ELF-1 (cell line): ENCODE measurements at regions not wholly inside any gene's neighbourhood (a gene's known extent, or its start where the extent isn't known, plus 50 kb on each side); places are given as distances from the start of the nearest gene placed in this dataset.

Source experiments
- DNase-seq: peaks from one replicate; pipeline ENCODE4 v3.0.0-alpha.2; 2016; ENCODE audit warnings: low read depth, low spot score

DNA sequence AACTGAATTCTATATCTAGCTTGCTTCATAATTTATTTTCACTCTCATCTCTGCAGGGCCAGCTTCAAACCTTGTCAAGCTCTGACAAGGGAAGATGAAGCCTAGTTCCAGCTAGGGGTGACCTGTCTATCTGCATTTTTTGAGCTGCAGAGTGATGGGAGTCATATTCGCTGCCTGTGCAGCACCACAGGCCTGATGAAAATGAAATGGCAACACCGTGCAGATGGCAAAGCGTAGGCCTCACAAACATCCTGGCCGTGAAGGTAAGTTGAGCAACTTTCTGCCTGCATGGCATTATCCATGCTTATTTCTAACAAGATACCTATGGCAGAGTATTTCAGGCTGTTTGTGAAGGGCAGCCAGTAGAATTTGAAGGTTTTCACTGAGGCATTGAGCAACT, 86.4 kb upstream of the C1QTNF9B start:
- no peak for DNase-seq

DNA sequence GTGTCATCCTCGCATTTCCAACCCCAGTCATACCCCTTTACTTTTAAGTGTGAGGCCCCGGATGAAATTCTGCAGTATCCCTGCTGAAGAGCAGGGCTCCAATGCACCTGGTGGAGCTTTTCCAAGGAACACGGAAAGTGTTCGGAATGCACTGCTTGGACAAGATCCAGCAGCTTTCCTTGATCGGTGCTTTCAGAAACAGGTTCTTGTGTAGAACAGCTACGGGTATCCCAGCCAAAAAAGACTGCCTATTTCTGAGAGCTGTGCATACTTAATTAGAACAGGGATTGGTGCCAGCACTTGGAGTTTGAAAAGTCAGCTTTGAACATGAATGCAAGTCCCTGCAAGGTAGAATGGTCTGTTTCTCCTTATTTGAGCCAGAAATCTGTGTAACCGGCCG, 87.2 kb upstream of the C1QTNF9B start:
- no peak for DNase-seq

DNA sequence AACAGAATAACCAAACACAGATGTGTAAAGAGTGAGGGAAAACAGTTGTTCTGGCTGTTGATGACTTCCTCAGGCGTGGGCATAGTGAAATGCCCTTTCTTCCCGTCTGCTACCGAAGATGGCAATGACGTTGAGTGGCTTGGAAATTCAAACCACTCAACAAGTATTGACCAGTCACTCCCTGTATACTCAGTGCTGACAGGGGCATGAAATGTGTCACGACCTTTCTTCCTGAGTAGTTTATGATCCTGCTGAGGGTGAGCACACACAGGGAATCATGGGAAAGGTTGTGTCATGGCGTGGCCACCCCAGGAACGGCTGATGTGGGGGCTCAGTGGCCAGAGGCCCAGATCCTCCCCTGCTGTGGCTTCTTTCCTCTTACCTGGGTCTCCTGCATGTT, 87.8 kb upstream of the C1QTNF9B start:
- no peak for DNase-seq

GRCh38 chr13:23985839-23986238, 88.5 kb upstream of the C1QTNF9B start:
- DNase-seq, result no peak

GRCh38 chr13:23986619-23987018, 89.3 kb upstream of the C1QTNF9B start:
- DNase-seq, result no peak

- no peak for DNase-seq
These were observed 90.1 kb upstream of the C1QTNF9B start for GRCh38 chr13:23987331-23987894.

DNA sequence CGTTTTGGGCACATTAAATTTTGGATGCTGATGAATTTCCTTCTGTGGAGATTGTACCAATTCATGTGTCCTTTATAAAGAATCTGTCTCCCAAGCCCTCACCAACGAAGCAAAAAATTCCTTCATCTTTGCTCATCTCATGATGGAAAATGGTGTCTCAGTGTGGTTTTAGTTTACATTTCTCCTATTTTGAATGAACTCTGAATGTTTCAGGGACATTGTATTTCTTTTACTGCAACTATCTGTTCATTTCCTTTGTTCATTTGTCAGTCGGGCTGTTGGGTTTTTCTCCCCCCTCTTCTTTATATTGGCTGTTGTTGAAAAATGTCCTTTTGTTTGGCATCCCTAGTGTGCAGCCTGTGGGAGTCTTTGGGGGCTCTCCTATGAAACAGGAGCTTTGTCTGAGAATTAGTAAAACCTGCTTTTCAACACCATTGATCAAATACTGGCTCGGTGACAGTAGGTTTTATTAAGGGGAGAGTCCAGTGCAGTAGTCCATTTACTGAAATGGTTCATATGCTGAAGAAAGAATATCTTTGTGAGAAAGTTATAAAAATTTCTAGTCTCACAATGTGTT, 91.3 kb upstream of the C1QTNF9B start:
- no peak for DNase-seq

DNA sequence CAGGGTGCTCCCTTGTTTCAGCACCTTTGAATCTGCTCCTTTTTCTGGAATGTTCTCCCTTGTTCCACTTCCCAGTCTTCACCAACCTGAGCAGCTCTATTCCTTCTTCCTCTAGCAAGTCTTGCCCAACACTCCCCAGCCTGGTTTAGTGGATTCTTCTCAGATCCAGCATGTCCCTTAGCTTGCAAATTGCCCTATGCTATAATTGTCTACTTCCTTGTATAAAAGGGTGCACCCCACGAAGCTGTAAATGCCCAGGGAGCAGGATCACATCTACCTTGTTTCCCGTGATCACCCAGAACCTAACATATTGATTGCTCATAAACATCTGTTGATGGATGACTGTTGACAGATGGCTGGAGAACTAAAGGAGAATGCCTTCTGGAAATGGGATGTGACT, 93.2 kb upstream of the C1QTNF9B start:
- DNase-seq, result no peak

DNA sequence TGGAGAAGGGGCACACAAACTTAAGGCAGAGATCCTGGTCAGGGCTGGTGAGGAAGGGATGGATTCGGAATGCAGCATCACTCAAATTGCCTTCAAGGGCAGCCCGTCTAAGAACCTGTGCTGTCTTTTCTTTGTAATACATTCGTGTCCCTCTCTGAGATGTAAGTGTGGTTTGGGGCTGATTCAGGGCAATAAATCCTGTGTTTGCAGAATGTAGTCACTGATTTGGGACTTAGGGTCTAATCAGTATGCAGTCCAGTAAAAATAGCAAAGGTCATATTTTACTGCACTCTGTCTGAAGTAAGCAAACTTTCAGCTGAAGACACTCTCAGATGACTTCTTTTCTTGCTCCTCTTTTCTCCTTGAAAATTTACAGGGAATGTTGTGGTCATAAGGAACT, 93.8 kb upstream of the C1QTNF9B start:
- no peak for DNase-seq

DNA sequence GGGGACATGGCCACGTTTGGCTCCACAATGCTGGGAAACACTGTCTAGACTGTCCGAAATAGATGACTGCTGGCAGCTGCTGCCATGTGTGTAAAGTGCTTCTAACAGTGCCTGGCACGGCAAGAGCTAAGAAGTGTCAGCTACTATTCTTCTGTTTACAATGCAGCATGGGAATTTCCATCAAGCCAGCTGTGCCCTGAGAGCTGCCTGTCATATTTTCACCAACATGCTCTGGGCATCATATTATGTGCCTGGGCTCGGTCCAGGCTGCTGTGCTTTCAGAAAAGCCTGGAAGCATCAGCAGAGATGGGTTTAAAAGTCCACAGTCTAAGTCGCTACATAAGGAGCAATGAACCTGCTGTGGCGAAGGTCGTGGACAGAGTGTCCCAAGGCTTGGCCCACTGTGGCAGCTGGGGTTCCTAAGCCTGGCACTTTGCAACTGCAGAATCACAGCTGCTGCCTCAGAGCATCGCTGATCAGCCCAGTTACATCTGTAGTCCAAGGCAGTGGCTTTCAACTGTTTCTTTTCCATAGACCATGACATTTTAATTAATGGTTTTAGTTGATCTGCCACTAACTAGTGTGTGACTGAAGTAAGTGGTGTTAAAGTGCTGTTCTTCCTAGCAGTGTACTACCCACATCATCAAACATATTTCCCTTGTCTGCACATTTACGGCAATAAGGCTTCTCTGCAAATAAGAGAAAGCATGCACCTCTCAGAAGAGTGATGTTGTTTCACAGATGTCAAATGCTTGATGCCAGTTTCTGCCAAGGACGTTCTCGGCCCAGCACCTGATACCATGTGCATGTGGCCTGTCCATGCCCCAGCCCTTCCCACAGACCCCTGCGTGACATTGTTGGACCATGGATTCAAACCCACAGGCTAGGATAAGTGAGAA, 95.7 kb upstream of the C1QTNF9B start:
- no peak for DNase-seq

- DNase-seq, result no peak
These were observed 96.3 kb upstream of the C1QTNF9B start for GRCh38 chr13:23993680-23993985.

DNA sequence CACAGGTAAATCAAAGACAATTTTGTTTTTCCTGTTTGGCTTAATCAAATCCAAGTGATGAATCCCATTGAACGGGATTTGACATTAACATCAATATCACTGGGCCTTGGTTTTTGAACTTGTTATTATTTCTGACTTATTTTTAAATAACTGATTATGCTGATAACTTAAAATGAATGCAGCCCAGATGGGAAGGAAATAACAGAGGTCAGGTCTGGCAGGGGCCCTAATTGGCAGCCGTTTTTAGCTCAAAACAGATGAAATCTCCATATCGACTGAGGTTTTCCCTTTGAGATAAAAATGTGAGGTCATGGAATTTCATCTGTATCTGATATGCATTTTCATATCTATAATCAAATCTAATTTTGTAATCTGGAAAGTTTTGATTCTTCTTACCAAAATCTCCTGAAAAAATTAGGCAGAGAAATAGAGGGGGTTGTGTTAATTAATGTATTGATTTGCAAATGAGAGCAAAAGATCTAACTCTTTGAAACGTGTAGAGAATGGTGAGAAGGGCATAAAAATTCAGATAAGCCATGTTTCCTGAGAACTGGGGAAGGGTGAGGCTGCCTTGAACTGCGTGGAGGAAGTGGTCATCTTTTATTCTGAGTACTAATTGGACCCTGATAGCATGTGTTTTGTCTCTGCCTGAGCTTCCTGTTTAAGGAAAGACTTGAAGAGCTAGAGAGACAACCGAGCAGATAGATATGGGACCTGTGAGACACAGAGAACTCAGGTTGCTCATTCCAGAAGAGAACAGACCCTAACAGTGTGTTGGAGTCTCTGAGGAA, 98.2 kb upstream of the C1QTNF9B start:
- DNase-seq, result no peak

- no peak for DNase-seq
These were observed 99.2 kb upstream of the C1QTNF9B start for GRCh38 chr13:23996456-23996855.

- no peak for DNase-seq
These were observed 102.1 kb upstream of the C1QTNF9B start for GRCh38 chr13:23999424-23999823.

- DNase-seq, result no peak
These were observed 105.0 kb upstream of the C1QTNF9B start for GRCh38 chr13:24002206-24002815.

DNA sequence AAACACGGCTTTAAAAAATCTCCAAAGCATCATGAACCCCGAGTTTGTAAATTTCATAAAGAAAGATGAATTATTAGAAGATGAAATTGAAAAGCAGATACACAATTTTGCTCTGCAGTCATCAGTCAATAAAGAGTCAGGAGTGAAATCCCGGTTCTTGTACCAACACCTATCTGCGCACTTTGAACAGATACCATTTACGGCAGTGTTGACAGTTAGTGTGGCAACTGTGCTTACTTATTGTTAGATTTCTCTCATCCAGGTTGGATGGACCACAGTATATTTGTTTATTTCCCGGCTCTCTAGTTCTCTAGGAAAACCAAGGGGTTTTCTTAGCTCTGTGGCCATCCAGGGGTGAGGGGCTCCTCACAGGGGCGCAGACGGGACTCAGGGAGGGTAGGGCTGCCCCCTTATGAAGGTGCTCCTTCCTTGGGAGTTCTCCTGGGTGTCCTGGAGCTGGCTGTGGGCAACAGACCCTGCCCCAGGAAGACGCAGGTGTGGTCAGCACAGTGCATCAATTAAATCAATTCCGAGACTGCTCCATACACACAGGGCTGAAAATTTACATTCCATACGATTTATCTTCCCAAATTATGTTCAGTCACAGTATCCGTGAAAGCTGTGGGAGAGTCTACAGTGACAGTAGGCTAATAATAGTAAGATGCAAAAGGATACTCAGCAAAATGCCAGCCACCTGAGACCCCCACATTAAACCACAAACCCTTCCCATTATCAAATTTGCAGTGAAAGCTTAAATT, 107.0 kb upstream of the C1QTNF9B start:
- DNase-seq, result no peak

DNA sequence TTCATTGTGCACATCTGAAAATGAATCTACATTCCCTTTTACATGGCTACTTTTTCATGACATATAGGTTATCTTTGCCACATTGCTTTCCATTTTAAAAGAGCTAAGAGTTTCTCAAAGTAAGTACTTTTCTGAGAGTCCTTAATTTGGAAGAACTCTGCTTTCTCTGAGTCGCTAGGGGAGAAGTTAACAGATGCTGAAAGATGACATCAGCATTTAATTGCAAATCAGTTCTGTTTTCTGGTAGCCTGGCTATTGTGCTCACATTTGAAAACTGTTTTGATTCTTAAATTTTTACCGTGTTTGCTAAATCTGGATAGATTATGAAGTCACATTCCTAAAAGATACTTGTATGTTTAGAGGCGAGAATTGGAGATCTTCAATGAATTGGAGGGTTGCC, 107.7 kb upstream of the C1QTNF9B start:
- no peak for DNase-seq

GRCh38 chr13:24005755-24006281, 108.5 kb upstream of the C1QTNF9B start:
- no peak for DNase-seq

- DNase-seq, result peak; percentile 24
These were observed 109.4 kb upstream of the C1QTNF9B start for GRCh38 chr13:24006520-24007248.

DNA sequence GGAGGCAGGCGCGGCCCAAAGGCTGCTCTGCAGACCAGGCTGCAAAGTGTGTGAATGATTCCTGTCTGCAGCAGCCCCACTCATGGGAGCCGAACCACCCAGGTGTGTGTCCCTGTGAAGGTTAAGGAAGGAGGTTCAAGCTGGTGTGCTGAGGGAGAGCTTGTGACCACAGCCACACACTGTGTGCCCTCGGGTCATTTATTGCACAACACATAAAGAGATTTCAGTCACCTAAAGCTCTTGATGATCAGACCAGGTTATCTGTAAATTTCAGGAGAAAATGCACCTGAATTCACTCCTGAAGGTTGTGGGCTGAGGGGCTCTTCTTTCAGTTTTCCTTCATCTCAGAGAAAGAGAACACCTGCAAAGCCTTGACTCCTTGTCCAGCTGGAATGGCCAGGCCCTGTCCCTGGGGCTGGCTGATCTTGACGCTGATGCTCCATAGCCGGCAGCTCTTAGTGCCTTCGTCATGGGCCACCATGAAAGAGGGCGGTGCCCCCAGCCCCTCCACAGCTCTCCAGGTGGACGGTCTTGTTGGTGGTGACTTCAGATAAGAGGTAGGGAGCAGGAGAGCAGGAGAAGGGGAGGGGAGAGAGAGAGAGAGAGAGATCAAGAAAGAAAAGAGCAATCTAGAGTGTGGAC, 110.8 kb upstream of the C1QTNF9B start:
- DNase-seq, result no peak
